K562 (cell line): ENCODE measurements at regions not wholly inside any gene's neighbourhood (a gene's known extent, or its start where the extent isn't known, plus 50 kb on each side); places are given as distances from the start of the nearest gene placed in this dataset.

ENCODE experiments used
- BMI1 ChIP-seq: fragments of 150-350 bp; IDR thresholded peaks from 2 replicates; pipeline ENCODE4 v1.6.1; 2014; ENCODE audit warnings: low read length
- BRD4 ChIP-seq: fragments of 200-600 bp; sonication (generic); IDR thresholded peaks from 2 replicates; pipeline ENCODE4 v1.6.1; 2017; ENCODE audit warnings: inconsistent platforms
- CHD1 ChIP-seq: fragments of 200-600 bp; sonication (generic); IDR thresholded peaks from one replicate; pipeline ENCODE4 v1.6.1; 2012; ENCODE audit warnings: mild to moderate bottlenecking, moderate library complexity, low read length, inconsistent platforms
- FOXJ3 ChIP-seq: sonication (generic); formaldehyde crosslinking; IDR thresholded peaks from 2 replicates; pipeline ENCODE4 v1.4.0; 2020; ENCODE audit warnings: mild to moderate bottlenecking, missing genetic modification reagents
- POLR3A ChIP-seq: IDR thresholded peaks from 2 replicates; pipeline ENCODE4 v1.6.1; 2011; ENCODE audit warnings: borderline replicate concordance, mild to moderate bottlenecking, moderate library complexity; ENCODE audit not compliant: insufficient read length, insufficient read depth; ENCODE audit errors: extremely low read depth
- ZNF41 ChIP-seq: fragments of 250-450 bp; sonication (Bioruptor Pico); conservative IDR thresholded peaks from 2 replicates; pipeline ENCODE4 v1.4.0; 2020; ENCODE audit warnings: mild to moderate bottlenecking
- TF ChIP-seq, protein P1 (sequence below): fragments of 250-450 bp; sonication (Bioruptor Pico); IDR thresholded peaks from 2 replicates; pipeline ENCODE4 v1.8.0; 2021; ENCODE audit warnings: moderate library complexity, mild to moderate bottlenecking, inconsistent platforms
- TF ChIP-seq, protein P2 (sequence below): fragments of 250-450 bp; sonication (Bioruptor Pico); IDR thresholded peaks from 2 replicates; pipeline ENCODE4 v1.4.0; 2020

DNA sequence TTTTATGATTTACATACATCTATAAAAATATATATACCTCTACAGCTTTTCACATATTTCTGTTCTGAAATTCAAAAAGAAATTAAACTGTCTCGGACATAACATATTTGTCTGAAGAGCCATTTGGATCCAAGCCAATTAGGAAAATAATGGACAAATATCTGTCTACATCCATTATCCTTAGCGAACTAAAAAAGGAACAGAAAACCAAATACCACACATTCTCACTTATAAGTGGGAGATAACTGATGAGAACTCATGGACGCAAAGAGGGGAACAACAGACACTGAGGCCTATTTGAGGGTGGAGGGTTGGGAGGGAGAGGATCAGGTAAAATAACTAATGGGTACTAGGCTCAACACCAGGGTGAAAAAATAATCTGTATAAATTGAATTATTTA is 829.4 kb upstream of the ALCAM start (continued):
- TF ChIP-seq POLR3A = no peak
- TF ChIP-seq BMI1 = no peak
- TF ChIP-seq BRD4 = no peak
- TF ChIP-seq, protein P1, sequence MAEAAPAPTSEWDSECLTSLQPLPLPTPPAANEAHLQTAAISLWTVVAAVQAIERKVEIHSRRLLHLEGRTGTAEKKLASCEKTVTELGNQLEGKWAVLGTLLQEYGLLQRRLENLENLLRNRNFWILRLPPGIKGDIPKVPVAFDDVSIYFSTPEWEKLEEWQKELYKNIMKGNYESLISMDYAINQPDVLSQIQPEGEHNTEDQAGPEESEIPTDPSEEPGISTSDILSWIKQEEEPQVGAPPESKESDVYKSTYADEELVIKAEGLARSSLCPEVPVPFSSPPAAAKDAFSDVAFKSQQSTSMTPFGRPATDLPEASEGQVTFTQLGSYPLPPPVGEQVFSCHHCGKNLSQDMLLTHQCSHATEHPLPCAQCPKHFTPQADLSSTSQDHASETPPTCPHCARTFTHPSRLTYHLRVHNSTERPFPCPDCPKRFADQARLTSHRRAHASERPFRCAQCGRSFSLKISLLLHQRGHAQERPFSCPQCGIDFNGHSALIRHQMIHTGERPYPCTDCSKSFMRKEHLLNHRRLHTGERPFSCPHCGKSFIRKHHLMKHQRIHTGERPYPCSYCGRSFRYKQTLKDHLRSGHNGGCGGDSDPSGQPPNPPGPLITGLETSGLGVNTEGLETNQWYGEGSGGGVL = no peak
- TF ChIP-seq, protein P2, sequence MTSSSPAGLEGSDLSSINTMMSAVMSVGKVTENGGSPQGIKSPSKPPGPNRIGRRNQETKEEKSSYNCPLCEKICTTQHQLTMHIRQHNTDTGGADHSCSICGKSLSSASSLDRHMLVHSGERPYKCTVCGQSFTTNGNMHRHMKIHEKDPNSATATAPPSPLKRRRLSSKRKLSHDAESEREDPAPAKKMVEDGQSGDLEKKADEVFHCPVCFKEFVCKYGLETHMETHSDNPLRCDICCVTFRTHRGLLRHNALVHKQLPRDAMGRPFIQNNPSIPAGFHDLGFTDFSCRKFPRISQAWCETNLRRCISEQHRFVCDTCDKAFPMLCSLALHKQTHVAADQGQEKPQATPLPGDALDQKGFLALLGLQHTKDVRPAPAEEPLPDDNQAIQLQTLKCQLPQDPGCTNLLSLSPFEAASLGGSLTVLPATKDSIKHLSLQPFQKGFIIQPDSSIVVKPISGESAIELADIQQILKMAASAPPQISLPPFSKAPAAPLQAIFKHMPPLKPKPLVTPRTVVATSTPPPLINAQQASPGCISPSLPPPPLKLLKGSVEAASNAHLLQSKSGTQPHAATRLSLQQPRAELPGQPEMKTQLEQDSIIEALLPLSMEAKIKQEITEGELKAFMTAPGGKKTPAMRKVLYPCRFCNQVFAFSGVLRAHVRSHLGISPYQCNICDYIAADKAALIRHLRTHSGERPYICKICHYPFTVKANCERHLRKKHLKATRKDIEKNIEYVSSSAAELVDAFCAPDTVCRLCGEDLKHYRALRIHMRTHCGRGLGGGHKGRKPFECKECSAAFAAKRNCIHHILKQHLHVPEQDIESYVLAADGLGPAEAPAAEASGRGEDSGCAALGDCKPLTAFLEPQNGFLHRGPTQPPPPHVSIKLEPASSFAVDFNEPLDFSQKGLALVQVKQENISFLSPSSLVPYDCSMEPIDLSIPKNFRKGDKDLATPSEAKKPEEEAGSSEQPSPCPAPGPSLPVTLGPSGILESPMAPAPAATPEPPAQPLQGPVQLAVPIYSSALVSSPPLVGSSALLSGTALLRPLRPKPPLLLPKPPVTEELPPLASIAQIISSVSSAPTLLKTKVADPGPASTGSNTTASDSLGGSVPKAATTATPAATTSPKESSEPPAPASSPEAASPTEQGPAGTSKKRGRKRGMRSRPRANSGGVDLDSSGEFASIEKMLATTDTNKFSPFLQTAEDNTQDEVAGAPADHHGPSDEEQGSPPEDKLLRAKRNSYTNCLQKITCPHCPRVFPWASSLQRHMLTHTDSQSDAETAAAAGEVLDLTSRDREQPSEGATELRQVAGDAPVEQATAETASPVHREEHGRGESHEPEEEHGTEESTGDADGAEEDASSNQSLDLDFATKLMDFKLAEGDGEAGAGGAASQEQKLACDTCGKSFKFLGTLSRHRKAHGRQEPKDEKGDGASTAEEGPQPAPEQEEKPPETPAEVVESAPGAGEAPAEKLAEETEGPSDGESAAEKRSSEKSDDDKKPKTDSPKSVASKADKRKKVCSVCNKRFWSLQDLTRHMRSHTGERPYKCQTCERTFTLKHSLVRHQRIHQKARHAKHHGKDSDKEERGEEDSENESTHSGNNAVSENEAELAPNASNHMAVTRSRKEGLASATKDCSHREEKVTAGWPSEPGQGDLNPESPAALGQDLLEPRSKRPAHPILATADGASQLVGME (CRISPR knock-in tag) = no peak
- TF ChIP-seq CHD1 = no peak
- no peak for TF ChIP-seq ZNF41
- no peak for TF ChIP-seq FOXJ3 (CRISPR knock-in tag)
